ENCODE measurements at regions not wholly inside any gene's neighbourhood (a gene's known extent, or its start where the extent isn't known, plus 50 kb on each side); places are given as distances from the start of the nearest gene placed in this dataset.

DNA sequence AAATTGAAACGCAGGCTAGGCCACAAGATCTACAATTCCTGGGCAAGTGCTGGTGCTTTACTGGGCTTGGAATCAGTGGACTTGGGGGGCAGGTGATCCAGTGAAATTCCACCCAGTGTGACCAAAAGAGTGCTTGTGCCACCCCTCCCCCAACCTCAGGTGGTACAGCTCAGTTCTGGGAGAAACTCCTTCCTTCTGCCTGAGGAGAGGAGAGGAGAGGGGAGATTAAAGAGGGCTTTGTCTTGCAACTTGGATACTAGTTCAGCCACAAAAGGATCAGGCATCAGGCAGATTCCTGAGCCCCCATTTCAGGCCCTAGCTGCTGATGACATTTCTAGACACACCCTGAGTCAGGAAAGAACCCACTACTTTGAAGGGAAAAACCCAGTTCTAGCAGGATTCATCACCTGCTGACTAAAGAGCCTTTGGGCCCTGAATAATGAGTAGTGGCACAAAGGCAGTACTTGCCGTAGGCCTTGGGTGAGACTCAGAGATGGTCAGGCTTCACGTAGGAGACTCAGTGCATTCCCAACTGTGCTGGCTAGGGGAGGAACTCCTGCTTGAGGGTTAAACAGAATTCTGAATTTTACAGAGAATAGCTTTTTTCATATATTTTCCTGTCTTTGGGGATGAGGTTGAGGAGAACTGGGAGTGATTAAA is 446.7 kb downstream of the BMP2 start (continued):
- TF ChIP-seq, protein P1, sequence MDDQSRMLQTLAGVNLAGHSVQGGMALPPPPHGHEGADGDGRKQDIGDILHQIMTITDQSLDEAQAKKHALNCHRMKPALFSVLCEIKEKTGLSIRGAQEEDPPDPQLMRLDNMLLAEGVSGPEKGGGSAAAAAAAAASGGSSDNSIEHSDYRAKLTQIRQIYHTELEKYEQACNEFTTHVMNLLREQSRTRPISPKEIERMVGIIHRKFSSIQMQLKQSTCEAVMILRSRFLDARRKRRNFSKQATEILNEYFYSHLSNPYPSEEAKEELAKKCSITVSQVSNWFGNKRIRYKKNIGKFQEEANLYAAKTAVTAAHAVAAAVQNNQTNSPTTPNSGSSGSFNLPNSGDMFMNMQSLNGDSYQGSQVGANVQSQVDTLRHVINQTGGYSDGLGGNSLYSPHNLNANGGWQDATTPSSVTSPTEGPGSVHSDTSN (IDR thresholded peaks at IDR 0.05), result no peak
- TF ChIP-seq RFX5 (IDR thresholded peaks at IDR 0.05; ENCODE audit: low read length), result no peak

DNA sequence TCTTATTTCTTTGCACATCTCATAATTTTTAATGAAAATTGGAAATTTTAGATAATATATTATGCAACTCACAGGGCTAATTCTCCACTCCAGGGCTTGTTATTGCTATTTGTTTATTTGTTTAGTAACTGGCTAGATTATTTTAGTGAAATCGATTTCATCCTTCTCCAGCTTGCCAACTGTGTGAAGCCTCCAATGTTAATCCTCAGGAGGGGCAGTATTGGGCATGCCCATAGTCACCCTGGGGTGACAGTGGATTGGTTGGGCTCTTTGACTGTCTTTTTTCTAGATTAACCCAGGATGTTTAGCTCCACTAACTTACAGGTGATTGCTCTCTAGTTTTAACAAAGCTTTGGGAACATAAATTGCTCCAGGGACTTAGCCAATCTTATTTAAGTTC is 450.1 kb downstream of the BMP2 start:
- H4K20me1 ChIP-seq (ENCODE audit: insufficient read depth), result no peaks in the 10 kb centered on the region
- no peaks in the 10 kb centered on the region for H3K36me3 ChIP-seq (replicated peaks in 1 of 2; ENCODE audit: control insufficient read depth in 1 of 2, insufficient read depth in 2 of 2, low read length in 1 of 2)
- no peaks in the 10 kb centered on the region for H3K9me2 ChIP-seq
- no peaks in the 10 kb centered on the region for H3K79me2 ChIP-seq (ENCODE audit: insufficient read depth)
- ChIA-PET CTCF (interaction anchor here (0.6 kb wide), 1 partner anchor 1263 kb away, joined by 3 read pairs; no protein-coding TSS in a partner anchor), POLR2A (no interaction called here)
- H3K27ac ChIP-seq (ENCODE audit: low read depth in 2 of 2, low read length in 1 of 2), result no peak overlapping the region
- DNase-seq, result no peak
- no peaks in the 10 kb centered on the region for H3K9me3 ChIP-seq
- H3K27me3 ChIP-seq (ENCODE audit: insufficient read depth), result no peaks in the 10 kb centered on the region
- 3% methylated on average over 1 of the region's 1 CpG for WGBS (ENCODE audit: low lambda C conversion rate)
- no peaks in the 10 kb centered on the region for H3K4me1 ChIP-seq (ENCODE audit: control insufficient read depth in 1 of 2, insufficient read depth in 2 of 2, low read depth in 1 of 2, low read length in 1 of 2)
- H3F3A ChIP-seq (replicated peaks; ENCODE audit: insufficient read depth), result no peaks in the 10 kb centered on the region
- no peak overlapping the region for H3K4me2 ChIP-seq
- no peak overlapping the region for H3K4me3 ChIP-seq (ENCODE audit: low read depth in 2 of 2, low read length in 1 of 2)
- H2AFZ ChIP-seq (ENCODE audit: low read depth), result no peak overlapping the region
- TF ChIP-seq, protein P2, sequence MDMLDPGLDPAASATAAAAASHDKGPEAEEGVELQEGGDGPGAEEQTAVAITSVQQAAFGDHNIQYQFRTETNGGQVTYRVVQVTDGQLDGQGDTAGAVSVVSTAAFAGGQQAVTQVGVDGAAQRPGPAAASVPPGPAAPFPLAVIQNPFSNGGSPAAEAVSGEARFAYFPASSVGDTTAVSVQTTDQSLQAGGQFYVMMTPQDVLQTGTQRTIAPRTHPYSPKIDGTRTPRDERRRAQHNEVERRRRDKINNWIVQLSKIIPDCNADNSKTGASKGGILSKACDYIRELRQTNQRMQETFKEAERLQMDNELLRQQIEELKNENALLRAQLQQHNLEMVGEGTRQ (IDR thresholded peaks at IDR 0.05; ENCODE audit: borderline replicate concordance, low read depth, low read length), result no peak
- H3K9ac ChIP-seq, result no peak overlapping the region

DNA sequence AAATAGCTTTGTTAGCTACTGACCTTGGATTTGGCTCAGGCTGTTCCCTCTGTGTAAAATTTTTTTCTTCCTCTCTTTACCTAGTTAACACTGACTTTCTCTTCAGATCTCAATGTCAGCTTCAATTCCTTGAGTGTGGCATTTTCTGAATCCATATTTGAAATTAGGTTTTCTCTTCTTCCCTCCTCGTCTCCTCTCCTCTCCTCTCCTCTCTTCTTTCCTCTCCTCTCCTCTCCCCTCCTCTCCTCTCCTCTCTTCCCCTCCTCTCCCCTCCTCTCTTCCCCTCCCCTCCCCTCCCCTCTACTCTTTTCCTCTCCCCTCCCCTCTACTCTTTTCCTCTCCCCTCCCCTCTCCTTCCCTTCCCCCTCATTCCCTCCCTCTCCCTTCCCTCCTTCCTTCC is 453.3 kb downstream of the BMP2 start:
- Histone ChIP-seq H4K20me1 (ENCODE audit: insufficient read depth) (no peaks in the 10 kb centered on the region), H3K9me2 (no peaks in the 10 kb centered on the region), H3K9ac (no peak overlapping the region), H3F3A (replicated peaks; ENCODE audit: insufficient read depth) (no peaks in the 10 kb centered on the region), H3K4me2 (no peak overlapping the region), H3K36me3 (replicated peaks in 1 of 2; ENCODE audit: control insufficient read depth in 1 of 2, insufficient read depth in 2 of 2, low read length in 1 of 2) (no peaks in the 10 kb centered on the region), H3K27ac (ENCODE audit: low read depth in 2 of 2, low read length in 1 of 2) (no peak overlapping the region), H3K27me3 (ENCODE audit: insufficient read depth) (no peaks in the 10 kb centered on the region), H2AFZ (ENCODE audit: low read depth) (no peak overlapping the region), H3K79me2 (ENCODE audit: insufficient read depth) (no peaks in the 10 kb centered on the region), H3K4me3 (ENCODE audit: low read depth in 2 of 2, low read length in 1 of 2) (no peak overlapping the region), H3K9me3 (no peaks in the 10 kb centered on the region), H3K4me1 (ENCODE audit: control insufficient read depth in 1 of 2, insufficient read depth in 2 of 2, low read depth in 1 of 2, low read length in 1 of 2) (no peaks in the 10 kb centered on the region)
- TF ChIP-seq FOSL2 (IDR thresholded peaks at IDR 0.05; ENCODE audit: borderline replicate concordance, low read depth), result no peak
- TF ChIP-seq TCF12 (IDR thresholded peaks at IDR 0.05), result no peak
- TF ChIP-seq JUND (IDR thresholded peaks at IDR 0.05), result no peak
- TF ChIP-seq, protein P3, sequence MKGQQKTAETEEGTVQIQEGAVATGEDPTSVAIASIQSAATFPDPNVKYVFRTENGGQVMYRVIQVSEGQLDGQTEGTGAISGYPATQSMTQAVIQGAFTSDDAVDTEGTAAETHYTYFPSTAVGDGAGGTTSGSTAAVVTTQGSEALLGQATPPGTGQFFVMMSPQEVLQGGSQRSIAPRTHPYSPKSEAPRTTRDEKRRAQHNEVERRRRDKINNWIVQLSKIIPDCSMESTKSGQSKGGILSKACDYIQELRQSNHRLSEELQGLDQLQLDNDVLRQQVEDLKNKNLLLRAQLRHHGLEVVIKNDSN (IDR thresholded peaks at IDR 0.05; ENCODE audit: borderline replicate concordance, low read depth), result no peak
- no peak for TF ChIP-seq ELF1 (IDR thresholded peaks at IDR 0.05)
- TF ChIP-seq, protein P4, sequence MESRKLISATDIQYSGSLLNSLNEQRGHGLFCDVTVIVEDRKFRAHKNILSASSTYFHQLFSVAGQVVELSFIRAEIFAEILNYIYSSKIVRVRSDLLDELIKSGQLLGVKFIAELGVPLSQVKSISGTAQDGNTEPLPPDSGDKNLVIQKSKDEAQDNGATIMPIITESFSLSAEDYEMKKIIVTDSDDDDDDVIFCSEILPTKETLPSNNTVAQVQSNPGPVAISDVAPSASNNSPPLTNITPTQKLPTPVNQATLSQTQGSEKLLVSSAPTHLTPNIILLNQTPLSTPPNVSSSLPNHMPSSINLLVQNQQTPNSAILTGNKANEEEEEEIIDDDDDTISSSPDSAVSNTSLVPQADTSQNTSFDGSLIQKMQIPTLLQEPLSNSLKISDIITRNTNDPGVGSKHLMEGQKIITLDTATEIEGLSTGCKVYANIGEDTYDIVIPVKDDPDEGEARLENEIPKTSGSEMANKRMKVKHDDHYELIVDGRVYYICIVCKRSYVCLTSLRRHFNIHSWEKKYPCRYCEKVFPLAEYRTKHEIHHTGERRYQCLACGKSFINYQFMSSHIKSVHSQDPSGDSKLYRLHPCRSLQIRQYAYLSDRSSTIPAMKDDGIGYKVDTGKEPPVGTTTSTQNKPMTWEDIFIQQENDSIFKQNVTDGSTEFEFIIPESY (IDR thresholded peaks at IDR 0.05; ENCODE audit: borderline replicate concordance, low read depth), result no peak
- no peak for TF ChIP-seq SIN3A (IDR thresholded peaks at IDR 0.05; ENCODE audit: borderline replicate concordance, low read depth, low read length)
- TF ChIP-seq TAF1 (IDR thresholded peaks at IDR 0.05; ENCODE audit: borderline replicate concordance, low read depth, low read length), result no peak
- no peak for TF ChIP-seq GABPA (IDR thresholded peaks at IDR 0.05; ENCODE audit: low read depth)
- TF ChIP-seq, protein P5, sequence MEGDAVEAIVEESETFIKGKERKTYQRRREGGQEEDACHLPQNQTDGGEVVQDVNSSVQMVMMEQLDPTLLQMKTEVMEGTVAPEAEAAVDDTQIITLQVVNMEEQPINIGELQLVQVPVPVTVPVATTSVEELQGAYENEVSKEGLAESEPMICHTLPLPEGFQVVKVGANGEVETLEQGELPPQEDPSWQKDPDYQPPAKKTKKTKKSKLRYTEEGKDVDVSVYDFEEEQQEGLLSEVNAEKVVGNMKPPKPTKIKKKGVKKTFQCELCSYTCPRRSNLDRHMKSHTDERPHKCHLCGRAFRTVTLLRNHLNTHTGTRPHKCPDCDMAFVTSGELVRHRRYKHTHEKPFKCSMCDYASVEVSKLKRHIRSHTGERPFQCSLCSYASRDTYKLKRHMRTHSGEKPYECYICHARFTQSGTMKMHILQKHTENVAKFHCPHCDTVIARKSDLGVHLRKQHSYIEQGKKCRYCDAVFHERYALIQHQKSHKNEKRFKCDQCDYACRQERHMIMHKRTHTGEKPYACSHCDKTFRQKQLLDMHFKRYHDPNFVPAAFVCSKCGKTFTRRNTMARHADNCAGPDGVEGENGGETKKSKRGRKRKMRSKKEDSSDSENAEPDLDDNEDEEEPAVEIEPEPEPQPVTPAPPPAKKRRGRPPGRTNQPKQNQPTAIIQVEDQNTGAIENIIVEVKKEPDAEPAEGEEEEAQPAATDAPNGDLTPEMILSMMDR (IDR thresholded peaks at IDR 0.05), result no peak
- TF ChIP-seq, protein P6, sequence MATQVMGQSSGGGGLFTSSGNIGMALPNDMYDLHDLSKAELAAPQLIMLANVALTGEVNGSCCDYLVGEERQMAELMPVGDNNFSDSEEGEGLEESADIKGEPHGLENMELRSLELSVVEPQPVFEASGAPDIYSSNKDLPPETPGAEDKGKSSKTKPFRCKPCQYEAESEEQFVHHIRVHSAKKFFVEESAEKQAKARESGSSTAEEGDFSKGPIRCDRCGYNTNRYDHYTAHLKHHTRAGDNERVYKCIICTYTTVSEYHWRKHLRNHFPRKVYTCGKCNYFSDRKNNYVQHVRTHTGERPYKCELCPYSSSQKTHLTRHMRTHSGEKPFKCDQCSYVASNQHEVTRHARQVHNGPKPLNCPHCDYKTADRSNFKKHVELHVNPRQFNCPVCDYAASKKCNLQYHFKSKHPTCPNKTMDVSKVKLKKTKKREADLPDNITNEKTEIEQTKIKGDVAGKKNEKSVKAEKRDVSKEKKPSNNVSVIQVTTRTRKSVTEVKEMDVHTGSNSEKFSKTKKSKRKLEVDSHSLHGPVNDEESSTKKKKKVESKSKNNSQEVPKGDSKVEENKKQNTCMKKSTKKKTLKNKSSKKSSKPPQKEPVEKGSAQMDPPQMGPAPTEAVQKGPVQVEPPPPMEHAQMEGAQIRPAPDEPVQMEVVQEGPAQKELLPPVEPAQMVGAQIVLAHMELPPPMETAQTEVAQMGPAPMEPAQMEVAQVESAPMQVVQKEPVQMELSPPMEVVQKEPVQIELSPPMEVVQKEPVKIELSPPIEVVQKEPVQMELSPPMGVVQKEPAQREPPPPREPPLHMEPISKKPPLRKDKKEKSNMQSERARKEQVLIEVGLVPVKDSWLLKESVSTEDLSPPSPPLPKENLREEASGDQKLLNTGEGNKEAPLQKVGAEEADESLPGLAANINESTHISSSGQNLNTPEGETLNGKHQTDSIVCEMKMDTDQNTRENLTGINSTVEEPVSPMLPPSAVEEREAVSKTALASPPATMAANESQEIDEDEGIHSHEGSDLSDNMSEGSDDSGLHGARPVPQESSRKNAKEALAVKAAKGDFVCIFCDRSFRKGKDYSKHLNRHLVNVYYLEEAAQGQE (IDR thresholded peaks at IDR 0.05; ENCODE audit: low read depth, low read length), result no peak
- no peak for TF ChIP-seq RXRA (IDR thresholded peaks at IDR 0.05; ENCODE audit: borderline replicate concordance, low read depth)
- ChIA-PET CTCF (no interaction called here), POLR2A (no interaction called here)
- no peak for DNase-seq
- 8% methylated on average over 1 of the region's 1 CpG for WGBS (ENCODE audit: low lambda C conversion rate)
